ENCODE measurements at regions not wholly inside any gene's neighbourhood (a gene's known extent, or its start where the extent isn't known, plus 50 kb on each side); places are given as distances from the start of the nearest gene placed in this dataset.

DNA sequence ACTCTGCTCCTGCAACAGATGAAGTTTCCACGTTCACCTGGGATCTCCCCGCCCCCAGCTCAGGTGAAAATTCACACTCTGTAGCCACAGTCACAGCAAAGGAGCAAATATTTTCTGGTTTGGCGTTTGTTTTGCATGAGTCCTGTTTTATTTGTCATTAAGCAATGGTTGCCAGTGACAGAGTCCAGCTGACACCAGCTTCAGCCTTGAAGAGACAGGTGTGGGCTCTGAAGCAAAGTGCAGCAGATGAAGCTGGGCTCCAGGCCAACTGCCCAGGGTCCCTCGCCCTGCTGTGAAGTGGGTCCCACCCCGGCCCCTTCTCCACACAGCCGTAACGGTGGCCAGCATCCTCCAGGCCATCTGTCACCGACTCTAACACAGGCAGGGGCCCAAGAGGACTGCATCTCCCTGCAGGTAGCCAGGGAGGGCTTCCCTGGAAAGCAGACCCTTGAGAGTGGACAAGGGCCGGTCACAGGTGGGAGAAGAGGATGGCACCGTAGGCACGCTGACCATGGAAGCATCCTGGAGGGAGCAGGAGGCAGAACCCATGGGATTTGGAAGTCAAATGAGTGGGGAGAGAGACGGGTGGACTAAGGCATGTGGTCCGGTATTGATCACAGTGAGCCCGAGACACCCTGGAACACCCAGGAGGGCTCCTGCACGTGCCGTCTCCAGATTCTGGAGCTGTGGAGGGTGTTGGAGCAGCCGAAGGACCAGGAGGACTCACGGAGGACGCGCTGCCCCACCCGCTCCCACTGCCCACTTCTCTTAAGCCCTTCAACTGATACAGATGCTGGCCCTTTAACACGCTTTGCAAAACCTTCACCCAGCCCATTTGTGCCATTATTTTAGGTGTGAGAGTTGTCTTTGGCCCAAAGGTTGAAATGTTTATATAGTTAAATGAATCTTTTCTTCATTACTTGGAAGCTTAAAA is 294.5 kb downstream of the BRD1 start:
- no peak for TF ChIP-seq CTCF (IDR thresholded peaks at IDR 0.05; ENCODE audit: insufficient read depth, low read length, poor library complexity, severe bottlenecking)
- TF ChIP-seq EZH2phosphoT487 (conservative IDR thresholded peaks at IDR 0.05; ENCODE audit: low read length) = no peak
- H2AFZ ChIP-seq (ENCODE audit: low read depth, low read length, severe bottlenecking) = no peak overlapping the region
- H3K36me3 ChIP-seq (ENCODE audit: low read length) = no peaks in the 10 kb centered on the region
- no peaks in the 10 kb centered on the region for H3K9me2 ChIP-seq (replicated peaks; ENCODE audit: insufficient read depth, low read length)
- no peak overlapping the region for H3K4me3 ChIP-seq (ENCODE audit: insufficient read depth, low read length, poor library complexity, severe bottlenecking)
- no peak overlapping the region for H3K27ac ChIP-seq (ENCODE audit: low read depth, low read length)
- no peak overlapping the region for H3K4me2 ChIP-seq (ENCODE audit: low read depth, low read length, poor library complexity, severe bottlenecking)
- H4K20me1 ChIP-seq (ENCODE audit: low read depth, low read length) = no peaks in the 10 kb centered on the region
- no peaks in the 10 kb centered on the region for H3K27me3 ChIP-seq (ENCODE audit: low read length)
- no peak overlapping the region for H3K9ac ChIP-seq (ENCODE audit: low read length)
- no peaks in the 10 kb centered on the region for H3K79me2 ChIP-seq (ENCODE audit: insufficient read depth, low read length)
- H3K9me3 ChIP-seq (ENCODE audit: insufficient read depth, low read length) = no peaks in the 10 kb centered on the region
- H3F3A ChIP-seq (ENCODE audit: insufficient read depth) = no peaks in the 10 kb centered on the region

GRCh38 chr22:49531368-49531791 is 296.3 kb downstream of the BRD1 start:
- Histone ChIP-seq H3K27me3 (ENCODE audit: low read length) (no peaks in the 10 kb centered on the region), H3K9ac (ENCODE audit: low read length) (no peak overlapping the region), H3K79me2 (ENCODE audit: insufficient read depth, low read length) (no peaks in the 10 kb centered on the region), H2AFZ (ENCODE audit: low read depth, low read length, severe bottlenecking) (no peak overlapping the region), H3K9me3 (ENCODE audit: insufficient read depth, low read length) (no peaks in the 10 kb centered on the region), H3K36me3 (ENCODE audit: low read length) (no peaks in the 10 kb centered on the region), H3K4me3 (ENCODE audit: insufficient read depth, low read length, poor library complexity, severe bottlenecking) (no peak overlapping the region), H3K9me2 (replicated peaks; ENCODE audit: insufficient read depth, low read length) (no peaks in the 10 kb centered on the region), H4K20me1 (ENCODE audit: low read depth, low read length) (no peaks in the 10 kb centered on the region), H3K4me2 (ENCODE audit: low read depth, low read length, poor library complexity, severe bottlenecking) (no peak overlapping the region), H3F3A (ENCODE audit: insufficient read depth) (no peaks in the 10 kb centered on the region), H3K27ac (ENCODE audit: low read depth, low read length) (no peak overlapping the region)
- no peak for TF ChIP-seq EZH2phosphoT487 (conservative IDR thresholded peaks at IDR 0.05; ENCODE audit: low read length)
- TF ChIP-seq CTCF (IDR thresholded peaks at IDR 0.05; ENCODE audit: insufficient read depth, low read length, poor library complexity, severe bottlenecking) = no peak

GRCh38 chr22:49530671-49531367 is 296.9 kb downstream of the BRD1 start:
- Histone ChIP-seq H3K4me3 (ENCODE audit: insufficient read depth, low read length, poor library complexity, severe bottlenecking) (no peak overlapping the region), H2AFZ (ENCODE audit: low read depth, low read length, severe bottlenecking) (no peak overlapping the region), H3K79me2 (ENCODE audit: insufficient read depth, low read length) (no peaks in the 10 kb centered on the region), H3K27me3 (ENCODE audit: low read length) (no peaks in the 10 kb centered on the region), H3K4me2 (ENCODE audit: low read depth, low read length, poor library complexity, severe bottlenecking) (no peak overlapping the region), H3K9me2 (replicated peaks; ENCODE audit: insufficient read depth, low read length) (no peaks in the 10 kb centered on the region), H3F3A (ENCODE audit: insufficient read depth) (no peaks in the 10 kb centered on the region), H3K9me3 (ENCODE audit: insufficient read depth, low read length) (no peaks in the 10 kb centered on the region), H3K27ac (ENCODE audit: low read depth, low read length) (no peak overlapping the region), H4K20me1 (ENCODE audit: low read depth, low read length) (no peaks in the 10 kb centered on the region), H3K9ac (ENCODE audit: low read length) (no peak overlapping the region), H3K36me3 (ENCODE audit: low read length) (no peaks in the 10 kb centered on the region)
- TF ChIP-seq CTCF (IDR thresholded peaks at IDR 0.05; ENCODE audit: insufficient read depth, low read length, poor library complexity, severe bottlenecking) = no peak
